Mucosa of rectum (tissue), 2 donors: ENCODE measurements at regions not wholly inside any gene's neighbourhood (a gene's known extent, or its start where the extent isn't known, plus 50 kb on each side); places are given as distances from the start of the nearest gene placed in this dataset.
A peak's percentile ranks its signal among the peaks of the same experiment; 100 is the strongest.

Experiments
- H3K27ac ChIP-seq, 2 donors: one replicate each; pipeline ENCODE4 v1.7.0; 2013; ENCODE audit warnings: inconsistent platforms in 2 of 2, low read depth in 2 of 2, low read length in 2 of 2
- H3K27me3 ChIP-seq, 2 donors: one replicate each; pipeline ENCODE4 v1.7.0; 2013; ENCODE audit warnings: low read length in 2 of 2; ENCODE audit not compliant: control insufficient read depth in 2 of 2, insufficient read depth in 2 of 2
- H3K36me3 ChIP-seq, 2 donors: one replicate each; pipeline ENCODE4 v1.7.0; 2013; ENCODE audit warnings: low read length in 2 of 2; ENCODE audit not compliant: control insufficient read depth in 2 of 2, insufficient read depth in 2 of 2
- H3K4me1 ChIP-seq, 2 donors: one replicate each; pipeline ENCODE4 v1.7.0; 2013; ENCODE audit warnings: low read length in 2 of 2, mild to moderate bottlenecking in 1 of 2; ENCODE audit not compliant: control insufficient read depth in 2 of 2, insufficient read depth in 2 of 2
- H3K4me3 ChIP-seq, 2 donors: one replicate each; pipeline ENCODE4 v1.7.0; 2013; ENCODE audit warnings: low read length in 2 of 2
- H3K9ac ChIP-seq, 2 donors: one replicate each; pipeline ENCODE4 v1.7.0; 2013; ENCODE audit warnings: low read length in 2 of 2, low read depth in 1 of 2, mild to moderate bottlenecking in 1 of 2
- H3K9me3 ChIP-seq, 2 donors: one replicate each; pipeline ENCODE4 v1.7.0; 2013; ENCODE audit warnings: low read length in 2 of 2; ENCODE audit not compliant: control insufficient read depth in 2 of 2
- donor health status: healthy.
- donor health status: Normal muscosa, but diverticular disease.

DNA sequence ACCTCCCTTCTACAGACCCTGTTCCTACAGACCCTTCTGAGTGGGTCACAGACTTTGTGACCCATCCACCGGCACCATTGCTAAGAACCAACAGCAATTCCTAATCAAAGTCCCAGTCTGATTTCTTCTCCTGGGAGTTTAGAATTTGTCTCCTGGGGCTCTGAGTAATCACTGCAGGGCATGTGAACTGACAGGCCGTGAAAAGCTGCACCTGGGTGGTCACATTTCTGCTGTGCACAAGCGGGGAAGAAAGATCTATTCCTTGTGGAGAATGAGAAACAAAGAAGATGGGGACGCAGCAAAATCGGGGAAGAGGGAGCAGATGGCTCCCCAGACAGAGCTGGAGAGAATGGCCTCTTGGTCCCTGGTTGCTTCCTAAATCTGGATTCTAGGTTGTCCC lies 151.0 kb downstream of the ARL4C start:
- Histone ChIP-seq H3K36me3 (no peaks in the 10 kb centered on the region), H3K9ac (no peak overlapping the region), H3K27me3 (no peaks in the 10 kb centered on the region), H3K27ac (no peak overlapping the region), H3K4me3 (no peak overlapping the region), H3K9me3 (no peaks in the 10 kb centered on the region), H3K4me1 (no peaks in the 10 kb centered on the region)

DNA sequence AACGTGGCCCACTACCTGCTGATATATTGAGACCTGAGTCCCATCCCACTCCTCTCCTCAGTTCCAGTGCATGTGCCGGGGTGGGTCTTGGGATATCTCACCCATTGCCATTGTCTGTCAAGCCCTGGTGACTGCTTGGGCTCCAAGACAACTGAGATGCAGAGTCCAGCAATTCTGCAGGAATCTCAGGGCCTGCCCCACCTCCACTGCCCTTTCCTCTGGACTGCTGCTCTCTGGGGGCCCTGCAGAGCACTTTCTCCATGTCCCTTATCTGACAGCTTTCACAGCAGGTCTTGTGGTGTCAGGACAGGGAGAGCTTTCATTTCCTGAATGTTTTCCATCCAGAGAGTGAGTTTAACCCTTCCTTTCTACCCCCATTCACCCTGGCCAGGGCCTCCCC lies 152.9 kb downstream of the ARL4C start:
- H3K9ac ChIP-seq = no peak overlapping the region
- no peaks in the 10 kb centered on the region for H3K4me1 ChIP-seq
- no peaks in the 10 kb centered on the region for H3K27me3 ChIP-seq
- H3K27ac ChIP-seq = no peak overlapping the region
- H3K9me3 ChIP-seq = no peaks in the 10 kb centered on the region
- no peak overlapping the region for H3K4me3 ChIP-seq
- H3K36me3 ChIP-seq = no peaks in the 10 kb centered on the region

DNA sequence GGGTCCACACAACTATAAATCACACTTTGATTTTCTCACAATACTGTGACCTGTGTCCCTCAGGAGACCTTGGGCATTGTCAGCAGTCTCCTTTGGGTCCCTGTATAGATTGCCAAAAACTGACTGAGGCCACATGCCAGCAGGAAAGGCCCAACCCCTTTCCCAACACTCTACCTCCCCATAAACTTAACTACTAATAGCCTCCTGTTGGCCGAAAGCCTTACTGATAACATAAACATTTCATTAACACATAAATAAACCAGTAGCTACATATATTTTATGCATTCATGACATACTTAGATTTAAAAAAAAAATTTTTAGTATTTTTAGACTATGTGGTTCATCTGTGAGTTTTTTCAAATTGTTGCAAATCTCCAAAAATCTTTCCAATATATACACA lies 153.5 kb downstream of the ARL4C start:
- no peak overlapping the region for H3K27ac ChIP-seq
- H3K27me3 ChIP-seq = no peaks in the 10 kb centered on the region
- H3K4me3 ChIP-seq = no peak overlapping the region

DNA sequence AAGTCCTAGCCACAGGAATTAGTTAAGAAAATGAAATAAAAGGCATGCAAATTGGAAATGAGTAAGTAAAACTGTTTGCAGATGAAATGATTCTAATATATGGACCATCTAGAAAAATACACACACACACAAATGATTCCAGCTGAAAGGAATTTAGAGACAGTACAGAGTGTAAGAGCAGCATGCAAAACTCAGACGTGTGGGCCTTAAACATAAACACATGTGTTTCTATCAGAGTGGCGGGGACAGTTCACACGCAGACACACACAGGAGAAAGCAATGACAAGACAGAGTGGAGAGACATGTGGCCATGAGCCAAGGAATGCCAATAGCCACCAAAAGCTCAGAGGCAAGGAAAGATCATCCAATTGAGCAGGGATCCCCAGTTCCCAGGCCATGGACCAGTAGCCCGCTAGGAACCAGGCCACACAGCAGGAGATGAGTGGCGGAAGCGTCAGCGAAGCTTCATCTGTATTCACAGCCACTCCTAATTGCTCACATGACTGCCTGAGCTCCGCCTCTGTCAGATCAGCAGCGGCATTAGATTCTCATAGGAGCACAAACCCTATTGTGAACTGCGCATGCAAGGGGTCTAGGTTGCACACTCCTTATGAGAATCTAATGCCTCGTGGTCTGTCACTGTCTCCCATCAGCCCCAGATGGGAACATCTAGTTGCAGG lies 155.4 kb downstream of the ARL4C start:
- no peak overlapping the region for H3K27ac ChIP-seq
- no peak overlapping the region for H3K9ac ChIP-seq
- H3K9me3 ChIP-seq = no peaks in the 10 kb centered on the region
- no peaks in the 10 kb centered on the region for H3K27me3 ChIP-seq
- H3K4me1 ChIP-seq = no peaks in the 10 kb centered on the region
- H3K36me3 ChIP-seq = no peaks in the 10 kb centered on the region
- H3K4me3 ChIP-seq = no peak overlapping the region

More for the DNA sequence above, 153.5 kb downstream of the ARL4C start:
- no peak overlapping the region for H3K9ac ChIP-seq
- no peaks in the 10 kb centered on the region for H3K4me1 ChIP-seq
- H3K9me3 ChIP-seq = no peaks in the 10 kb centered on the region
- no peaks in the 10 kb centered on the region for H3K36me3 ChIP-seq

DNA sequence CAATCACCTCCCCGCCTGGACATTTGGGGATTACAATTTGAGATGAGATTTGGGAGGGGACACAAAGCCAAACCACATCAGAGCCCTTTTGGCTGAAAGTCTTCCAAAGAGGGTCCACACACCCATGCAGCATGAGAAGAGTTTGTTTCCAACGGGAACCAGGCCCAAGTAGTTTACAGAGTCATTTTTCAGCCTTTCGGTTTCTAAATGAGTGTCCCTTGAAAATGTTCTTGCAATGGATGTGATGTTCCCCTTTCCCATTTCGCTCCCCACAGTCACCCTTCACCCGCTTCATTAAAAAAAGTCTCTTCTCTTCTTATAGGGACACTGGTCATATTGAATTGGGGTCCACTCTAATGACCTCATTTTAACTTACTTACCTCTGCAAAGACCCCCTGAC lies 157.4 kb downstream of the ARL4C start:
- peak overlapping the region in 1 of 2 donors; percentile 32 for H3K27ac ChIP-seq
- H3K27me3 ChIP-seq = no peaks in the 10 kb centered on the region
- no peaks in the 10 kb centered on the region for H3K4me1 ChIP-seq
- no peak overlapping the region for H3K4me3 ChIP-seq
- H3K9me3 ChIP-seq = no peaks in the 10 kb centered on the region
- no peak overlapping the region for H3K9ac ChIP-seq
- no peaks in the 10 kb centered on the region for H3K36me3 ChIP-seq

DNA sequence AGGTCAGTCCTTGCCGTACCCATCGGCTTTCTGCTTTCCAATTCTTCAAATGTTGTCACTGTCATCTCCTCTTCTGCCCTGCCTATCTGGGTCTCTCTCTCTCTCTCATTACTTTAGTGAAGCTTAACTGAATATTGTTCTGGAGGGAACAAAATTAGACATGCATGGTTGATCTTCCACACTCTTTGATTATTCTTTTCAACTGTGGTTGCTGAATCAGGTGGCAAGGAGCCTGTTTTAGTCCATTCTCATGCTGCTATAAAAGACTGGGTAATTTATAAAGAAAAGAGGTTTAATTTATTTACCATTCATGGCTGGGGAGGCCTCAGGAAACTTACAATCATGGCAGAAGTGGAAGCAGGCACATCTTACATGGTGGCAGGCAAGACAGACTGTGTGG lies 157.9 kb downstream of the ARL4C start:
- Histone ChIP-seq H3K27ac (peak overlapping the region in 1 of 2 donors; percentile 32), H3K36me3 (no peaks in the 10 kb centered on the region)

DNA sequence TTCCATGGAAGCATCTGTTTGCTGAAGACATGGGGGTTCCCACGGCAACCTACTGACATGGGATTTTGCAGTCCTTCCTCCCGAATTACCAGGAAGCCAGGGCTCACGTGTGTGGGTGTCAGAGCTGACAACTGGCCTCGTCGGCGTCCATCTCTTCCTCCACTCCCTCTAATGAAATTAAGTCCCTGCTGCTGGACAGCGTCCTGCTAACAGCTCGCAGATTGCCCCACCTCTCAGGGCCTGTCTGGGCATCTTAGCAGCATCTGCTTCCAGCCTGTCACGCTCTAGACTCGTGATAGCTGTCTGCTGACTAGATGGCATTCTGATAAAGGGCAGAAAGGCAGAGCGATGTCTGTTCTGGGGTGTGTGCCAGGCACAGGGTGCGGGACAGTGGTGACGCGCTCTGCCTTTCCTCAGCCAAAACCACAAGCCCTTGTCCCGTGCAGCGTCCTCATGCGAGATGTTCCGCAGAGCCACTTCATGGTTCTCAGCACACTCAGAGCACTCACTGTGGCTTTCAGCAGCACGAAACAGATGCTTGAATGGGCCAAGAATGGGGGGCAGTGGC lies 161.1 kb downstream of the ARL4C start:
- H3K27me3 ChIP-seq = no peaks in the 10 kb centered on the region
- no peak overlapping the region for H3K9ac ChIP-seq
- no peak overlapping the region for H3K4me3 ChIP-seq
- peak overlapping the region; percentile 7 to 35 for H3K27ac ChIP-seq
- no peaks in the 10 kb centered on the region for H3K9me3 ChIP-seq
- H3K4me1 ChIP-seq = no peaks in the 10 kb centered on the region
- H3K36me3 ChIP-seq = no peaks in the 10 kb centered on the region

More for the DNA sequence above, 157.9 kb downstream of the ARL4C start:
- H3K9ac ChIP-seq = no peak overlapping the region
- no peaks in the 10 kb centered on the region for H3K27me3 ChIP-seq
- H3K4me1 ChIP-seq = no peaks in the 10 kb centered on the region
- H3K4me3 ChIP-seq = no peak overlapping the region
- no peaks in the 10 kb centered on the region for H3K9me3 ChIP-seq

DNA sequence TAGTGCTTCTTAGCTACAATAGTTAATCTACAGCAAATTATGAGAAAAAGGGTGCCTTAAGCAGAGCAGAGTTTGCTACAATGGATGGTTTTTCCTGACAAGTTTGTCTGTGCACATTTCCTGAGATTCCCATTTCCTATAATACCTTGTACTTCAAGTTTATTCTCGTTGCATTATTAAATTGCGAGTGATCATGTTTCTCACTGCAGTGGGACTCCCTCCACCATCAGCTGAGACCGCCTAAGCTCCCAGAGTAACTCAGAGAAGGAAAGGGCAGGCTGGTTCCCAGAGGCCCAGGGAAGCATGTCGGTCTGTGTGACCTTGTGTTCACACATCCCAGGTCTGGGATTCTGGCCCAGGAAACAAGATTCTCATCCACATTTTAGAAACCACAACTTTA lies 162.1 kb downstream of the ARL4C start:
- H3K4me1 ChIP-seq = no peaks in the 10 kb centered on the region
- H3K36me3 ChIP-seq = no peaks in the 10 kb centered on the region
- H3K27me3 ChIP-seq = no peaks in the 10 kb centered on the region
- H3K9me3 ChIP-seq = no peaks in the 10 kb centered on the region
- peak overlapping the region in 1 of 2 donors; percentile 23 for H3K27ac ChIP-seq
- no peak overlapping the region for H3K9ac ChIP-seq
- H3K4me3 ChIP-seq = no peak overlapping the region

DNA sequence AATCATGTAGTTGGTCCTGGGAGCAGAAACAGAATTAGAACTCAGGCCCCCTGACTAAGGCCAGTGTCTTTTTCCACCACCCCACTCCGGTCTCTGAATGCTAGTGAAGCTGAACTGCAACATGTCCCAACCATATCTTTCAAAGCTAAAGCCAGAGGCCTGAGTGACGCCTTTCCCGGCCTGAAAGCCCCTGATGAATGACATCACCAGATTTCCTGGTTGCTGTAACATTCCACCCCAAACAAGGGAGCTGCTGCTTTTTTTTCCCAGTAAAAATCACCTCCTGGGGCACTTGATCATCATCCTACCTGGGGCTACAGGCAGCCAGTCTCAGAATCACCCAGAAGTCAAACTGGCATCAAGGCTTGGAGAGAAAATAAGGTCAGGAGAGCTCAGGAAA lies 162.7 kb downstream of the ARL4C start:
- Histone ChIP-seq H3K4me1 (no peaks in the 10 kb centered on the region), H3K27ac (peak overlapping the region in 1 of 2 donors; percentile 23), H3K9me3 (no peaks in the 10 kb centered on the region), H3K9ac (no peak overlapping the region), H3K27me3 (no peaks in the 10 kb centered on the region), H3K4me3 (no peak overlapping the region), H3K36me3 (no peaks in the 10 kb centered on the region)

DNA sequence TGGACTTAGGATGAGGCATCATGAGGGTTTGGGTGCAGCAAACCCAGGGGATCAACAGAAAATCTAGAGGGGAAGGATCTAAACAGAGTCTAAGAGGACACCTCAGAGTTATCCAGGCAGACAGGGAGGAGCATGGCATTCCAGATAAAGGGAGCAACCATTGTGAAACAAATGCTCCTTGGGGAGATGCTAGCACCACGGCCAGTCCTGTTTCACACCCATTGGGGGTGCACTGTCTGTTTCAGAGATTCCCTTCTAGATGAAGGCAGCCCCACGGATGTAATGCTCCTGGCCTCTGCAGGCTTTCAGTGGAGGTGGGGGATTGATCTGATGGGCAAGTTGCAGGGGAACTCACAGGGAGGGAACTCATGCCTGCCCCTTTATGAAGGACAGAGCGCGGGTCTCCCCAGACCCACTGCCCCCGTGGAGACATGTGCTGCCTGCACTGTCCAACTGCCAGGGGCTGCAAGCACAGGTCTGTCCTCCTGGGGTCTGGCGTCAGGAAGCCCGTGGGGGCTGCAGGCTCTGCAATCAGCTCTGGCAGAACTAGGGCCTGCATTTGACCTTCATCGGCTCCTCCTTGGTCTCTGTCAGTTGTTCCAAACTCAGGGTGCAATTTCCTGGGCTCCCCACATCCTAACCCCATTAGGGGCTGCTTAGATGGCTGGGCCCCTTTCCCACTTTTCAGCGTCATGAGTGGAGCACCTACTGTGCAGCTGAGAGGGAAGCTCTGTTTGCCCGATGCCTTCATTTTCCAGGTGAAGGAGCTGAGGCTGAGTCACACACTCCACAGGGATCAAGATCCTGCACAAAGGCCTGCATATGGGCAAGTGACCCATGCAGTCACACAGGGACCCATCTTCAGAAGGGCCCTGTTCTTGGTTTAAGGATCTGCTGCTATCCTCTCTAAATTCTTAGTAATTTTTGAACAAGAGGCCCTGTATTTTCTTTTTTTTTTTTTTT lies 163.4 kb downstream of the ARL4C start:
- H3K9ac ChIP-seq = no peak overlapping the region
- no peaks in the 10 kb centered on the region for H3K4me1 ChIP-seq
- H3K9me3 ChIP-seq = no peaks in the 10 kb centered on the region
- H3K27me3 ChIP-seq = no peaks in the 10 kb centered on the region
- H3K27ac ChIP-seq = no peak overlapping the region
- no peak overlapping the region for H3K4me3 ChIP-seq
- H3K36me3 ChIP-seq = no peaks in the 10 kb centered on the region
